GM18508 (cell line): ENCODE measurements at regions not wholly inside any gene's neighbourhood (a gene's known extent, or its start where the extent isn't known, plus 50 kb on each side); places are given as distances from the start of the nearest gene placed in this dataset.

Experiments
- ATAC-seq: cut with Tn5 transposase; IDR thresholded peaks from one replicate; pipeline ENCODE4 v1.9.1; 2021; ENCODE audit warnings: moderate number of reproducible peaks; ENCODE audit not compliant: insufficient read depth, unreplicated experiment

DNA sequence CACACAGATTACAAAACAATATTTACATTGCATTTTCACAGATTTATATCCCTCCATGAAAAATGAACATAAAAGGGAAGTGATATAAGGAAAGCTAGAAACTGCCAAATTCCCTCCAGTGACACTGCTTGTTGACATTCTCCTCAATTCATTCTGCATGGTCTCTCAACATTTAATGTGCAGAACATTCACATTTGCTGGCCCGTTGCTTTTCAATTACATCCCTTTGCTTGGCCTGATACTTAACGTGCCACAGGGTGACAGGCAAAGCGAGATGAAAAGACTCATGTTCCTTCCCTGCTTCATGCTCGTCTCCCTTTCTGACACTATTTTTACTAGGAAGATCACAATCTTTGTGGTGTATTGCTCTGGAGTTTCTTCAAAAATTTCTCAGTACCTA is 1019.7 kb upstream of the LRRN3 start:
- no peak for ATAC-seq

GRCh38 chr7:110075450-110075849 is 1015.5 kb upstream of the LRRN3 start:
- ATAC-seq: no peak

DNA sequence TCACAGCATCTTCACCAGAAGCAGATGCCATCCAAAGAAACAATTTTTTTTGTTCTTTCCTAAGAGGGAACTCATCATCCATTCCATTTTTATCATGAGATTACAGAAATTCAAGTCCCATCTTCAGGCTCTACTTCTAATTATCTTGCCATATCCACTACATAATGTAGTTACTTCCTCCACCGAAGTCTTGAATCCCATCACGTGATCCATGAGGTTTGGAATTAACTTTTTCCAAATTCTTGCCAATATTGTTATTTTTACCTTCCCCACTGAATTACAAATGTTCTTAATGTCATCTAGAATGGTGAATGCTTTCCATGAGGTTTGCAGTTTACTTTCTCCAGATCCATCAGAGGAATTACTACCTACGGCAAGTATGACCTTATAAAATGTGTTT is 1014.7 kb upstream of the LRRN3 start:
- no peak for ATAC-seq

DNA sequence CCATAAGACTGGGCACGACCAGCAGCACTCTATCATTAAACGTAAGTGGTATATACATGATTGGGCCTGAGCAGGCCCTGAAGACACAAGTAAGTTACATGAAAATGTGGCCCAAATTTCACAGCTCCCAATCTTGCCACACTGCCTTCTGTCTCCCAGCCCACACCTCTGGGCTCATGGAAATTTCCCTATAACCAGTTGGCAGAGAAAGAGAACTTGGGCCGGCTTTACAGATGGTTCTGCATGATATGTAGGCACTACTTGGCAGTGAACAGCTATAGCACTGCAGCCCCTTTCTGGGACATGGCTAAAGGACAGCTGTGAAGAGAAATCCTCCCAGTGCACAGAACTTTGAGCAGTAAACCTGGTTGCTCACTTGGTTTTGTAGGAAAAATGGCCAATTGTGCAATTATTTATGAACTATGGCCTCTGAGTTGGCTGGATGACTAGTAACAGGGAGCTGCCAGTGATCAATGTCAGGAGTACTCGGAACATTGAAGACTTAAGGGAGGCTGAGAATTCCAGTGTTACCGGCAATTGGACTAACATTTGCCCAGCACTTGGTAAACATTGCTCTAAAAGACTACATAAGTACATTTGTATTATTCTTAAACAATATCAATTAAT is 1006.6 kb upstream of the LRRN3 start:
- ATAC-seq: no peak

- no peak for ATAC-seq
Measured at GRCh38 chr7:110090110-110090820, 1000.7 kb upstream of the LRRN3 start.

GRCh38 chr7:110095372-110096052 is 995.4 kb upstream of the LRRN3 start:
- ATAC-seq: no peak

- ATAC-seq: no peak
Measured at GRCh38 chr7:110104243-110104642, 986.7 kb upstream of the LRRN3 start.

GRCh38 chr7:110105307-110105706 is 985.6 kb upstream of the LRRN3 start:
- ATAC-seq: no peak

DNA sequence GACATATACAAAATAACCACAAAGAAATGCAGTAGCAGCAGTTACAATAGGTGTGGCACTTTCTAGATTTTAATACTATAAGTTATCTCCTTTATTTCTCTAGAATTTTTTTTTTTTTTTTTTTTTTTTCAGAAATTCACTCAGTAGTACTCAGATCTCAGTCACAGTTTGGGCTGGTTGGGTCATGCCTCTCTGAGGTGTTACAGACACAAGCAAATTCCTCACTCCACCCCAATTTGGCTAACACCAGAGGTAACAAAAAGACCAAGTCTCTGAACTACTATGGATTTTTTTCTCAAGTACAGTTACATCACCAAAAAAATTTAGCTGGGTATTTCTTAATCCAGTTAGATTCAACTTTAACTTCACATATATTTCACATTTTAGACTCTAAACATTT is 985.1 kb upstream of the LRRN3 start:
- ATAC-seq: no peak

- ATAC-seq: no peak
Measured at GRCh38 chr7:110119883-110120581, 970.9 kb upstream of the LRRN3 start.

DNA sequence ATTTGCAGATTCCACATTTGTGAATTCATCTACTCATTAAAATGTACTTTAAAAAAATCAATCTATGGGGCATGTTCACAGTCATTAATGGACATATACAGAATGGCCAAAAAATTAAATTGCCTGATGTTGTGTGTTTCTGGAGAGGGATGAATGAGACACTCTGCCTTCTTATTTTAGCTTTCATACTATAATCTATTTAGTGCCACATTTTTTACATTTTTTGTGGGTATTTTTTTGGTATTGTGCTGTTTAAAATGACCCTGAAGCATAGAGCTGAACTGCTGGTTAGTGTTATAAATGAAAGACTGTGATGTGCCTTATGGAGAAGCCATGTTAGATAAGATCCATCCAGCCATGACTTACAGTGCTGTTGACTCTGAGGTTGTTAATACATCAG is 961.8 kb upstream of the LRRN3 start:
- no peak for ATAC-seq

DNA sequence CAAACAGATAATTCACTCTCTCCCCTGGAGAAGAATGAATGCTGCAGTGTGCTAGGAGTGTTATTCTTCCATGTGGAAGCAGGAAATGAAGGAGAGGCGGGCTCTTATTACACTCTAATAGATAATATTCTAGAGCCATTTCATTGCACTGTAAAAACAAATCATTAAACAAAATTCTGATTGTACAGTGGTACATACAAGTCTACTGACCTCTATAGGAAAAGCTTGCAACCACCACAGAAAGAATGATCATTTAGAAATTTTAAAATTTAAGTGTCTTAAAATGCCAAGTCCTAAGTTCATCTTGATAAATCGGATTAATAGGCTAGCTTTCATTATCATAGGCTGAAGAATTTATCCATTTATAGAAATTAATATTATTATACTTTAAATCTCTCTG is 960.3 kb upstream of the LRRN3 start:
- no peak for ATAC-seq

GRCh38 chr7:110131344-110131743 is 959.6 kb upstream of the LRRN3 start:
- no peak for ATAC-seq

- ATAC-seq: no peak
Measured at GRCh38 chr7:110139056-110139455, 951.9 kb upstream of the LRRN3 start.

DNA sequence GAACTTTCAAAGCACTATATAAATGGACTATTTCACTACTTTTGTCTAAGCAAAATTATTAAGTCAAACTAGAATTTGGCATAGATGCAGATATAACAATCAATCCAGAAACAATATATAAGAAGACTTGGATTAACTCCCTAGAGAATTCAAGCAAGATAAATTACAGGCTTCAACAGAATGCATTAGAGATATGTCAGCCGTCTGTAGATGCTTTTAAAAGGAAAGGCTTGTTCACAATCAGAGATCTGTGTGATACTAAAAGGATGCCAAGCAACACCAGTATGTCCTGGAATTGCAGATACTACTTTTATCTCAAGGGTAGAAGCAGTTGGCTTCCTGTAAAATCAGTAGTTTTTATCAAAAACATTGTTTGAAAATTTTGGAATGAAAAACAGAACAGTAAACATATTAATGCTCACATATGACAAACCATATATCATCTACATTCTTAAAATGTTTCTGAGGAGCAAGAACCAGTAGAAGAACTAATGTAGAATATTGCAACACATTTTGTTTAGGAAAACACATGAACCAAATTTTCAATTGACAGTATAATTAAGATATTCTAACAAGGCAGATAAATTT is 947.9 kb upstream of the LRRN3 start:
- ATAC-seq: no peak

GRCh38 chr7:110144599-110144998 is 946.3 kb upstream of the LRRN3 start:
- ATAC-seq: no peak

GRCh38 chr7:110148054-110148453 is 942.9 kb upstream of the LRRN3 start:
- ATAC-seq: no peak

- no peak for ATAC-seq
Measured at GRCh38 chr7:110153222-110153621, 937.7 kb upstream of the LRRN3 start.

- no peak for ATAC-seq
Measured at GRCh38 chr7:110156511-110156910, 934.4 kb upstream of the LRRN3 start.

- no peak for ATAC-seq
Measured at GRCh38 chr7:110157631-110158362, 933.1 kb upstream of the LRRN3 start.
